K562 (cell line): ENCODE measurements at regions not wholly inside any gene's neighbourhood (a gene's known extent, or its start where the extent isn't known, plus 50 kb on each side); places are given as distances from the start of the nearest gene placed in this dataset.
A peak's percentile ranks its signal among the peaks of the same experiment; 100 is the strongest.

ENCODE experiments used
- ATAC-seq: fragments of 200-7000 bp; cut with Tn5 transposase; 3 replicates; pipeline ENCODE4 v1.9.1; 2020; ENCODE audit warnings: moderate library complexity
- BruUV-seq: library from RNA; stranded (reverse); fragments of 400-500 nt; replicated peaks from 2 replicates; lab custom pipeline; 2021; lab: Mats Ljungman, UMichigan
- CTCF ChIA-PET: fragments of 300-600 bp; formaldehyde crosslinking; extraction: SDS; loops from one replicate; lab custom pipeline; 2021; ENCODE audit warnings: low intra/inter-chr PET ratio; lab: Yijun Ruan, JAX
- POLR2A ChIA-PET: fragments of 300-600, 350-650 bp; sonication (Branson Sonifier 250); formaldehyde crosslinking; extraction: SDS; loops from one replicate; lab custom pipeline; 2021; ENCODE audit warnings: antibody characterized with exemption, inconsistent platforms; lab: Yijun Ruan, JAX
- DNase-seq, 4 experiments: peaks; one replicate each; pipeline versions ENCODE4 v3.0.0 to v3.0.0-alpha.2; 2011 to 2018; ENCODE audit warnings: low spot score in 3 of 4, mixed read lengths in 3 of 4; ENCODE audit errors: extremely low read depth in 1 of 4
- FAIRE-seq: peaks from 2 replicates; lab custom pipeline; 2011; peaks lifted over from hg19 to GRCh38; lab: Jason Lieb, UNC
- H2AFZ ChIP-seq: 2 replicates; pipeline ENCODE4 v1.6.0; 2011; ENCODE audit warnings: low read depth, low read length, control low read depth, inconsistent platforms
- H3K27ac ChIP-seq: fragments of 200-600 bp; 3 replicates; pipeline ENCODE4 v1.8.0; 2011; ENCODE audit warnings: low read depth, mild to moderate bottlenecking, control low read depth, inconsistent platforms, low read length, moderate library complexity, mixed read lengths; ENCODE audit errors: extremely low read depth
- H3K27me3 ChIP-seq, 2 experiments: fragments of 300-600 bp in 1 of 2; 2 replicates in 1 of 2; 3 replicates in 1 of 2; pipeline versions ENCODE4 v1.6.0 to v1.8.0; 2011; ENCODE audit warnings: inconsistent platforms in 2 of 2, low read length in 2 of 2, mild to moderate bottlenecking in 1 of 2, mixed read lengths in 1 of 2, moderate library complexity in 1 of 2; ENCODE audit not compliant: control insufficient read depth in 2 of 2, insufficient read depth in 2 of 2
- H3K36me3 ChIP-seq: fragments of 300-600 bp; 3 replicates; pipeline ENCODE4 v1.8.0; 2011; ENCODE audit warnings: mild to moderate bottlenecking, low read length, inconsistent platforms; ENCODE audit not compliant: control insufficient read depth, insufficient read depth
- H3K4me1 ChIP-seq, 2 experiments: fragments of 200-600 bp in 1 of 2; replicated peaks in 1 of 2; 2 replicates in 1 of 2; 3 replicates in 1 of 2; pipeline versions ENCODE4 v1.5.1 to v1.8.0; 2011; ENCODE audit warnings: inconsistent platforms in 2 of 2, low read length in 2 of 2, mild to moderate bottlenecking in 1 of 2, mixed read lengths in 1 of 2, moderate library complexity in 1 of 2; ENCODE audit not compliant: control insufficient read depth in 2 of 2, insufficient read depth in 2 of 2
- H3K4me2 ChIP-seq: 2 replicates; pipeline ENCODE4 v1.6.1; 2011; ENCODE audit warnings: low read length, control low read depth, inconsistent platforms, mixed read lengths; ENCODE audit not compliant: insufficient read depth
- H3K4me3 ChIP-seq: fragments of 200-600 bp; sonication (generic), shearing (Covaris generic); 2 replicates; pipeline ENCODE4 v1.5.1; 2016; ENCODE audit warnings: control low read depth, inconsistent platforms
- H3K79me2 ChIP-seq: fragments of 200-600 bp; 3 replicates; pipeline ENCODE4 v1.8.0; 2011; ENCODE audit warnings: low read length, inconsistent platforms; ENCODE audit not compliant: control insufficient read depth, insufficient read depth
- H3K9ac ChIP-seq, 2 experiments: 2 replicates each; pipeline versions ENCODE4 v1.6.0 to v1.6.1; 2011; ENCODE audit warnings: low read depth in 2 of 2, low read length in 2 of 2, control low read depth in 1 of 2, inconsistent platforms in 1 of 2, mild to moderate bottlenecking in 1 of 2, mixed read lengths in 1 of 2; ENCODE audit not compliant: insufficient read depth in 1 of 2
- H3K9me1 ChIP-seq: one replicate; pipeline ENCODE4 v1.6.0; 2011; ENCODE audit warnings: inconsistent platforms, mild to moderate bottlenecking, low read length, moderate library complexity; ENCODE audit not compliant: control insufficient read depth, insufficient read depth
- H3K9me3 ChIP-seq: replicated peaks from 2 replicates; pipeline ENCODE4 v1.5.1; 2011; ENCODE audit warnings: low read depth, low read length, inconsistent platforms; ENCODE audit not compliant: control insufficient read depth, insufficient read depth
- H4K20me1 ChIP-seq: replicated peaks from 2 replicates; pipeline ENCODE4 v1.6.1; 2011; ENCODE audit warnings: low read length, inconsistent platforms, mixed read lengths; ENCODE audit not compliant: control insufficient read depth, insufficient read depth
- FOXA1 ChIP-seq: fragments of 450-650 bp; IDR thresholded peaks from 2 replicates; pipeline ENCODE4 v1.6.1; 2016; ENCODE audit warnings: mild to moderate bottlenecking, borderline replicate concordance
- KDM5B ChIP-seq: fragments of 200-600 bp; sonication (generic); IDR thresholded peaks from 2 replicates; pipeline ENCODE4 v1.6.1; 2012; ENCODE audit warnings: low read depth, mild to moderate bottlenecking, moderate library complexity, low read length, control low read depth, inconsistent platforms; ENCODE audit not compliant: insufficient replicate concordance
- NCOA4 ChIP-seq: fragments of 450-650 bp; IDR thresholded peaks from 2 replicates; pipeline ENCODE4 v1.6.1; 2018; ENCODE audit warnings: mild to moderate bottlenecking; ENCODE audit not compliant: partially characterized antibody
- STAT5A ChIP-seq: IDR thresholded peaks from 2 replicates; pipeline ENCODE4 v1.6.1; 2012; ENCODE audit warnings: low read length, inconsistent platforms, borderline replicate concordance
- TEAD4 ChIP-seq, 2 experiments: sonication (generic) in 1 of 2; formaldehyde crosslinking in 1 of 2; IDR thresholded peaks; 2 replicates each; pipeline versions ENCODE4 v1.6.1 to v1.8.0; 2012 to 2022; ENCODE audit warnings: borderline replicate concordance in 1 of 2, inconsistent platforms in 1 of 2, low read length in 1 of 2, mild to moderate bottlenecking in 1 of 2, missing genetic modification reagents in 1 of 2
- WGBS: fragments of 100-300 bp; shearing (Covaris generic); methylation state at CpG from one replicate; pipeline ENCODE4 v1.1.6; 2016; ENCODE audit warnings: low coverage, mixed read lengths; ENCODE audit not compliant: insufficient coverage; ENCODE audit errors: missing lambda C conversion rate; 5-methylcytosine and 5-hydroxymethylcytosine counted together
- in situ Hi-C: fragments of 300-500 bp; cut with MboI; formaldehyde crosslinking; loops from 4 replicates; pipeline ENCODE4 v1.15.0; 2018; ENCODE audit warnings: inconsistent platforms, mixed read lengths
- intact Hi-C: fragments of 100-400 bp; cut with micrococcal nuclease; formaldehyde crosslinking; loops from 2 replicates; pipeline ENCODE4 v1.14.2; 2022
- TF ChIP-seq, protein P1 (sequence below): fragments of 250-450 bp; sonication (Bioruptor Pico); IDR thresholded peaks from 2 replicates; pipeline ENCODE4 v1.9.0; 2021; ENCODE audit warnings: mild to moderate bottlenecking

DNA sequence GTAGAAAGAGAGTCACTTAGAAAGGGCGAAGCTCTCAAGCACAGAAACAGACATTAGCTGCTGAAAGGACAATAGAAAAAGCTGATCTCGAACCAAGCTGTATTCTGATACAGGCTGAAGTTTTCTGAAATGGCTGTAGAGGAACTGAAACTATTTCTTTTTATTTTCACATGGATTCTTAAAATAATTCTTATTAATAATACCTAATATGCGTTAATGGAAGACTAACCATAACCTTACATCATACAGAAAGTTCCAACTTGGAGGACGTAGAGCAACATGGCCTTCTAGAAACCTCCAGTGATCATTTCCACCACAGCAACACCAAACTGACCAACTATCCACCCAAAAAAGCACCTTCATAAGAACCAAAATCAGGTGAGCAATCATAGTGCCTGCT is 52.8 kb upstream of the ACADM start:
- Histone ChIP-seq H3K27me3 (no peaks in the 10 kb centered on the region), H2AFZ (peak overlapping the region; percentile 89), H3K4me1 (peaks cover 7 to 36% of the 10 kb centered on the region in 2 experiments; a peak in 4 of 5 replicates), H3K9me3 (no peaks in the 10 kb centered on the region), H3K79me2 (peaks cover 65% of the 10 kb centered on the region), H3K9me1 (no peaks in the 10 kb centered on the region), H3K36me3 (no peaks in the 10 kb centered on the region), H3K9ac (no peak overlapping the region), H3K4me3 (no peak overlapping the region)
- DNase-seq (no peak), ATAC-seq (no peak)
- intact Hi-C loops, result loop anchor here (2.0 kb wide), 1 partner anchor 115 kb away; the partner anchor contains the start of gene RABGGTB
- ChIA-PET POLR2A (no interaction called here), CTCF (no interaction called here)
- no peak for TF ChIP-seq FOXA1
- no peak for TF ChIP-seq KDM5B
- TF ChIP-seq NCOA4, result no peak
- TF ChIP-seq TEAD4 (IDR thresholded peaks at IDR 0.05; ENCODE audit: low read length), result no peak
- no peak for TF ChIP-seq TEAD4 (CRISPR knock-in tag; IDR thresholded peaks at IDR 0.05; ENCODE audit: borderline replicate concordance)
- TF ChIP-seq, protein P1, sequence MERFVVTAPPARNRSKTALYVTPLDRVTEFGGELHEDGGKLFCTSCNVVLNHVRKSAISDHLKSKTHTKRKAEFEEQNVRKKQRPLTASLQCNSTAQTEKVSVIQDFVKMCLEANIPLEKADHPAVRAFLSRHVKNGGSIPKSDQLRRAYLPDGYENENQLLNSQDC (CRISPR knock-in tag), result no peak
- TF ChIP-seq STAT5A, result no peak
- TF ChIP-seq, all 486 proteins: peak for 0
- Histone ChIP-seq H4K20me1 (no peaks in the 10 kb centered on the region), H3K27ac (peak overlapping the region; percentile 91), H3K4me2 (peak overlapping the region; percentile 72; the same call in 1 of the 2 replicates)
- no TSS peak for BruUV-seq
- 80% methylated on average over 4 of the region's 4 CpGs for WGBS
- no peak for FAIRE-seq
- in situ Hi-C loops, result no loop called here
